ENCODE measurements at regions not wholly inside any gene's neighbourhood (a gene's known extent, or its start where the extent isn't known, plus 50 kb on each side); places are given as distances from the start of the nearest gene placed in this dataset.

GRCh38 chr3:178263236-178263916, 272.9 kb upstream of the KCNMB2 start:
- no TSS peak for BruUV-seq (replicated peaks)
- Histone ChIP-seq H3K4me3 (ENCODE audit: low read depth, low read length) (no peak overlapping the region), H3K27me3 (replicated peaks; ENCODE audit: control insufficient read depth, insufficient read depth, low read length) (no peaks in the 10 kb centered on the region), H3K36me3 (ENCODE audit: control insufficient read depth, insufficient read depth, low read length) (no peaks in the 10 kb centered on the region), H3K4me1 (peaks cover 7% of the 10 kb centered on the region), H3K9me3 (peaks cover 2% of the 10 kb centered on the region; the same call in 1 of the 2 replicates)
- Mint-ChIP-seq H3K4me1 (ENCODE audit: low read depth, unreplicated experiment) (no peaks in the 10 kb centered on the region), H3K27ac (ENCODE audit: unreplicated experiment) (no peak overlapping the region), H3K9me3 (ENCODE audit: unreplicated experiment) (no peaks in the 10 kb centered on the region), H3K36me3 (ENCODE audit: insufficient read depth, unreplicated experiment) (no peaks in the 10 kb centered on the region), H3K27me3 (ENCODE audit: insufficient read depth, unreplicated experiment) (no peaks in the 10 kb centered on the region), H3K4me3 (ENCODE audit: unreplicated experiment) (no peak overlapping the region)
- ChIA-PET POLR2A (no interaction called here), CTCF (no interaction called here)
- DNase-seq, result no peak
- no peak for TF ChIP-seq CTCF (IDR thresholded peaks at IDR 0.05; ENCODE audit: insufficient read depth in 1 of 2, low read depth in 1 of 2, low read length in 1 of 2, severe bottlenecking in 1 of 2, unreplicated experiment in 1 of 2)
- intact Hi-C loops (cut with micrococcal nuclease; ENCODE audit: unreplicated experiment), result loop anchor here (5.0 kb wide), 1 partner anchor 59 kb away; no protein-coding TSS in a partner anchor

DNA sequence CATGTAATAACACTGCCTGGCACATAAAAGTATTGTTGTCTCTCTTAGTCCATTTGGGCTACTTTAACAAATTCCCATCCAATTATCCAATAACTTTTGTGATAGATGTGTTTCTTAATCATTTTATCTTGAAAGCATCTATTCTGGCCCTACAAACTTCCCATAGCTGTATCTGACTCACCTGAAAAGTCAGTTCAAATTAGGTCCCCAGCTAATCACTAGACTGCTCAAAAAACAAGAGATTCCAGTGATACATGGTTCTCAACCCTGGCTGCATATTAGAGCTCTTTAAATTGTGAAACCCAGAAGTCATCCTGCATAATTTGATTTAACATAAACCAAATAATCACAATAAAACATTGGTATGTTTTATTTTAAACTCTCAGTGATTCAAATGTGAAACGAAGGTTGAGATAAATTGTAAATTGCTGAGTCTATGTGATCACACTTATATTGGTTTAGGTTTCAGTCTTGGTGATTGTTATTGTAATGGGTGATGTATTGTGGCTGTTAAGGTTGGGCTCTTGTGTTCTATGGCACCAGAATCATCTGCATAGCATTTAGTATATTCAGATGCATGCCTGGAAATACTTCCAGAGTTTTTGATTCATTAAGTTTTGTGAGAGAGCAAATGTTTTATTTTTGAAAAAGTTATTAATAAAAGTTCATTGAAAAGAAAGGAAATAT, 268.9 kb upstream of the KCNMB2 start:
- Mint-ChIP-seq H3K4me3 (ENCODE audit: unreplicated experiment) (no peak overlapping the region), H3K27me3 (ENCODE audit: insufficient read depth, unreplicated experiment) (no peaks in the 10 kb centered on the region), H3K27ac (ENCODE audit: unreplicated experiment) (no peak overlapping the region), H3K36me3 (ENCODE audit: insufficient read depth, unreplicated experiment) (no peaks in the 10 kb centered on the region), H3K9me3 (ENCODE audit: unreplicated experiment) (peaks cover 9% of the 10 kb centered on the region), H3K4me1 (ENCODE audit: low read depth, unreplicated experiment) (no peaks in the 10 kb centered on the region)
- no peak overlapping the region for H3K4me3 ChIP-seq (ENCODE audit: low read depth, low read length)
- H3K9me3 ChIP-seq, result no peaks in the 10 kb centered on the region
- intact Hi-C loops (cut with micrococcal nuclease; ENCODE audit: unreplicated experiment), result no loop called here
- ChIA-PET CTCF (no interaction called here), POLR2A (no interaction called here)
- BruUV-seq (replicated peaks), result no TSS peak
- no peak for TF ChIP-seq CTCF (IDR thresholded peaks at IDR 0.05; ENCODE audit: insufficient read depth in 1 of 2, low read depth in 1 of 2, low read length in 1 of 2, severe bottlenecking in 1 of 2, unreplicated experiment in 1 of 2)
- H3K4me1 ChIP-seq, result no peaks in the 10 kb centered on the region
- H3K36me3 ChIP-seq (ENCODE audit: control insufficient read depth, insufficient read depth, low read length), result no peaks in the 10 kb centered on the region
- no peak for DNase-seq
- H3K27me3 ChIP-seq (replicated peaks; ENCODE audit: control insufficient read depth, insufficient read depth, low read length), result no peaks in the 10 kb centered on the region

GRCh38 chr3:178270838-178271237, 265.4 kb upstream of the KCNMB2 start:
- CTCF ChIA-PET, result no interaction called here
- DNase-seq, result no peak
- no peaks in the 10 kb centered on the region for H3K4me1 Mint-ChIP-seq (ENCODE audit: low read depth, unreplicated experiment)

More at GRCh38 chr3:178270838-178271237, 265.4 kb upstream of the KCNMB2 start:
- intact Hi-C loops (cut with micrococcal nuclease; ENCODE audit: unreplicated experiment), result no loop called here
- no peaks in the 10 kb centered on the region for H3K36me3 Mint-ChIP-seq (ENCODE audit: insufficient read depth, unreplicated experiment)
- BruUV-seq (replicated peaks), result no TSS peak
- peaks cover 9% of the 10 kb centered on the region for H3K9me3 Mint-ChIP-seq (ENCODE audit: unreplicated experiment)
- no peak overlapping the region for H3K4me3 Mint-ChIP-seq (ENCODE audit: unreplicated experiment)
- no peaks in the 10 kb centered on the region for H3K36me3 ChIP-seq (ENCODE audit: control insufficient read depth, insufficient read depth, low read length)
- POLR2A ChIA-PET, result no interaction called here
- H3K4me1 ChIP-seq, result peaks cover 6% of the 10 kb centered on the region; the same call in 1 of the 2 replicates
- no peaks in the 10 kb centered on the region for H3K27me3 Mint-ChIP-seq (ENCODE audit: insufficient read depth, unreplicated experiment)
- no peak overlapping the region for H3K27ac Mint-ChIP-seq (ENCODE audit: unreplicated experiment)
- H3K9me3 ChIP-seq, result no peaks in the 10 kb centered on the region
- no peak overlapping the region for H3K4me3 ChIP-seq (ENCODE audit: low read depth, low read length)
- H3K27me3 ChIP-seq (replicated peaks; ENCODE audit: control insufficient read depth, insufficient read depth, low read length), result no peaks in the 10 kb centered on the region
- no peak for TF ChIP-seq CTCF (IDR thresholded peaks at IDR 0.05; ENCODE audit: insufficient read depth in 1 of 2, low read depth in 1 of 2, low read length in 1 of 2, severe bottlenecking in 1 of 2, unreplicated experiment in 1 of 2)

Data from Caco-2 (cell line).